Suprapubic skin (tissue), 3 donors: ENCODE measurements at regions not wholly inside any gene's neighbourhood (a gene's known extent, or its start where the extent isn't known, plus 50 kb on each side); places are given as distances from the start of the nearest gene placed in this dataset.

Experiments
- EP300 ChIP-seq: sonication (generic); formaldehyde crosslinking; IDR thresholded peaks from one replicate; pipeline ENCODE4 v1.6.1; 2017; ENCODE audit warnings: antibody characterized with exemption
- TF ChIP-seq, protein P1 (sequence below), 2 donors: fragments of 200-600 bp in 1 of 2; fragments of 450-650 bp in 1 of 2; sonication (generic) in 1 of 2; IDR thresholded peaks; one replicate each; pipeline ENCODE4 v1.5.1; 2016 to 2019; ENCODE audit warnings: antibody characterized with exemption in 2 of 2, mild to moderate bottlenecking in 1 of 2, moderate library complexity in 1 of 2

DNA sequence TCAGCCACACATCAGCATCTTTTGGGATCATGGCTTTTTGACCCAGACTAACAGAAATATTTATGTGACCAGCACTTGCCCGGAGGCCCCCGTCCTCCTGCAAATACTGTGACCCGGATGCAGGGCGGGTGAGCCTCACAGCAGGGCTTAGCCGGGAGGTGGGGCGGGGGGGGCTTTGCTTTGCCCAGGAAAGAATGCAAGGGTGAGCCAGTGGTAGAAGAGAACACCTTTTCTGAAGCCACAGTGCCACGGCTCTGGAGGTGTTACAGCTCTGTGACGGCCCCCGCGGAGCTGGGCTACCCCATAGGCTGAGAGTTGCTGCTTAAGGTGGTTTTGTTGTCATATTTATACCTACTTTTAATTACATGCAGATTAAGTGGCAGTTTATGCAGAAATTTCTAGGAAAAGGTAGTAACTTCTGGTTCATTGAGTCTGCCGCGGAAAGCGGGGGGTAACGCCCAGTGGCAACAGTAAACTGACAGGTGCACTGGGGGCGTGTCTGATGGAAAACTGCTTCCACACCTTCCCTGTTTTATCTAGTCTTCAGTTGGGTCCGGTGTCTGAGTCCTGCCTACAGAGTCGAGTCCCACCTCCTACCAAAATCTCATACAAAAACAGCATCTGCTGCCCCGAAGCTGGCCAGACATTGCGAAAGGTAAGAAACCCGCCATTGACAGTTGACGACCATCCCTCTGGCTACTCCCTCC, 187.9 kb downstream of the TEX29 start:
- TF ChIP-seq, protein P1, sequence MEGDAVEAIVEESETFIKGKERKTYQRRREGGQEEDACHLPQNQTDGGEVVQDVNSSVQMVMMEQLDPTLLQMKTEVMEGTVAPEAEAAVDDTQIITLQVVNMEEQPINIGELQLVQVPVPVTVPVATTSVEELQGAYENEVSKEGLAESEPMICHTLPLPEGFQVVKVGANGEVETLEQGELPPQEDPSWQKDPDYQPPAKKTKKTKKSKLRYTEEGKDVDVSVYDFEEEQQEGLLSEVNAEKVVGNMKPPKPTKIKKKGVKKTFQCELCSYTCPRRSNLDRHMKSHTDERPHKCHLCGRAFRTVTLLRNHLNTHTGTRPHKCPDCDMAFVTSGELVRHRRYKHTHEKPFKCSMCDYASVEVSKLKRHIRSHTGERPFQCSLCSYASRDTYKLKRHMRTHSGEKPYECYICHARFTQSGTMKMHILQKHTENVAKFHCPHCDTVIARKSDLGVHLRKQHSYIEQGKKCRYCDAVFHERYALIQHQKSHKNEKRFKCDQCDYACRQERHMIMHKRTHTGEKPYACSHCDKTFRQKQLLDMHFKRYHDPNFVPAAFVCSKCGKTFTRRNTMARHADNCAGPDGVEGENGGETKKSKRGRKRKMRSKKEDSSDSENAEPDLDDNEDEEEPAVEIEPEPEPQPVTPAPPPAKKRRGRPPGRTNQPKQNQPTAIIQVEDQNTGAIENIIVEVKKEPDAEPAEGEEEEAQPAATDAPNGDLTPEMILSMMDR (IDR thresholded peaks at IDR 0.05) = no peak
- no peak for TF ChIP-seq EP300
